ENCODE measurements at regions not wholly inside any gene's neighbourhood (a gene's known extent, or its start where the extent isn't known, plus 50 kb on each side); places are given as distances from the start of the nearest gene placed in this dataset.

DNA sequence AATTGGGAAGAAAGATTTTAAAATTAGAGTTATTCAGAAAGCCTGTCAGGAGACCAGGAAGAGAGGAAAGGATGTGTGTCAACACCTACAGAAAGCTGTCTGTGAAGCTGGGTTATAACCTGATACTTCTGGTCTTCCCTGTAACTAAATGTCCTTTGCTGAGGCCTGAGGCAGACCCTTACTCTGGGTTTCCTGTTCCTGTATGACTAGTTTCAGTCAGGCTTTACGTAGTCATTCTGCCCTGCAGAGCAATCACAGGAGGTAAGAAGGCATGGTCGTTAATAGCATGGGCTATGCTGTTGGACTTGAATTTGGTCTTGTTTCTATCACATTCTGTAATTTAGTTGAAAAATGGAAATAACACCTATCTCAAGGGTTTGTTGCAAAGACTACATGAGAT is 110.5 kb upstream of the IGFBP7 start:
- CTCF ChIA-PET: no interaction called here
- Histone ChIP-seq H3K9me3 (ENCODE audit: control insufficient read depth, insufficient read depth, low read depth, low read length) (no peaks in the 10 kb centered on the region), H3K27ac (ENCODE audit: low read length) (no peak overlapping the region), H3K4me1 (ENCODE audit: control insufficient read depth, insufficient read depth, low read length) (no peaks in the 10 kb centered on the region), H3K36me3 (ENCODE audit: control insufficient read depth, insufficient read depth, low read length) (no peaks in the 10 kb centered on the region), H3K27me3 (ENCODE audit: control insufficient read depth, insufficient read depth, low read length) (no peaks in the 10 kb centered on the region), H3K4me3 (ENCODE audit: low read depth in 2 of 2, low read length in 2 of 2) (no peak overlapping the region)
- BruUV-seq (replicated peaks): no TSS peak
- ATAC-seq: no peak
- intact Hi-C loops (cut with micrococcal nuclease; ENCODE audit: unreplicated experiment): no loop called here
- no peak for TF ChIP-seq POLR2AphosphoS5 (IDR thresholded peaks at IDR 0.05; ENCODE audit: low read depth, low read length)
- TF ChIP-seq, protein P1, sequence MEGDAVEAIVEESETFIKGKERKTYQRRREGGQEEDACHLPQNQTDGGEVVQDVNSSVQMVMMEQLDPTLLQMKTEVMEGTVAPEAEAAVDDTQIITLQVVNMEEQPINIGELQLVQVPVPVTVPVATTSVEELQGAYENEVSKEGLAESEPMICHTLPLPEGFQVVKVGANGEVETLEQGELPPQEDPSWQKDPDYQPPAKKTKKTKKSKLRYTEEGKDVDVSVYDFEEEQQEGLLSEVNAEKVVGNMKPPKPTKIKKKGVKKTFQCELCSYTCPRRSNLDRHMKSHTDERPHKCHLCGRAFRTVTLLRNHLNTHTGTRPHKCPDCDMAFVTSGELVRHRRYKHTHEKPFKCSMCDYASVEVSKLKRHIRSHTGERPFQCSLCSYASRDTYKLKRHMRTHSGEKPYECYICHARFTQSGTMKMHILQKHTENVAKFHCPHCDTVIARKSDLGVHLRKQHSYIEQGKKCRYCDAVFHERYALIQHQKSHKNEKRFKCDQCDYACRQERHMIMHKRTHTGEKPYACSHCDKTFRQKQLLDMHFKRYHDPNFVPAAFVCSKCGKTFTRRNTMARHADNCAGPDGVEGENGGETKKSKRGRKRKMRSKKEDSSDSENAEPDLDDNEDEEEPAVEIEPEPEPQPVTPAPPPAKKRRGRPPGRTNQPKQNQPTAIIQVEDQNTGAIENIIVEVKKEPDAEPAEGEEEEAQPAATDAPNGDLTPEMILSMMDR (IDR thresholded peaks at IDR 0.05): no peak
- TF ChIP-seq, protein P2, sequence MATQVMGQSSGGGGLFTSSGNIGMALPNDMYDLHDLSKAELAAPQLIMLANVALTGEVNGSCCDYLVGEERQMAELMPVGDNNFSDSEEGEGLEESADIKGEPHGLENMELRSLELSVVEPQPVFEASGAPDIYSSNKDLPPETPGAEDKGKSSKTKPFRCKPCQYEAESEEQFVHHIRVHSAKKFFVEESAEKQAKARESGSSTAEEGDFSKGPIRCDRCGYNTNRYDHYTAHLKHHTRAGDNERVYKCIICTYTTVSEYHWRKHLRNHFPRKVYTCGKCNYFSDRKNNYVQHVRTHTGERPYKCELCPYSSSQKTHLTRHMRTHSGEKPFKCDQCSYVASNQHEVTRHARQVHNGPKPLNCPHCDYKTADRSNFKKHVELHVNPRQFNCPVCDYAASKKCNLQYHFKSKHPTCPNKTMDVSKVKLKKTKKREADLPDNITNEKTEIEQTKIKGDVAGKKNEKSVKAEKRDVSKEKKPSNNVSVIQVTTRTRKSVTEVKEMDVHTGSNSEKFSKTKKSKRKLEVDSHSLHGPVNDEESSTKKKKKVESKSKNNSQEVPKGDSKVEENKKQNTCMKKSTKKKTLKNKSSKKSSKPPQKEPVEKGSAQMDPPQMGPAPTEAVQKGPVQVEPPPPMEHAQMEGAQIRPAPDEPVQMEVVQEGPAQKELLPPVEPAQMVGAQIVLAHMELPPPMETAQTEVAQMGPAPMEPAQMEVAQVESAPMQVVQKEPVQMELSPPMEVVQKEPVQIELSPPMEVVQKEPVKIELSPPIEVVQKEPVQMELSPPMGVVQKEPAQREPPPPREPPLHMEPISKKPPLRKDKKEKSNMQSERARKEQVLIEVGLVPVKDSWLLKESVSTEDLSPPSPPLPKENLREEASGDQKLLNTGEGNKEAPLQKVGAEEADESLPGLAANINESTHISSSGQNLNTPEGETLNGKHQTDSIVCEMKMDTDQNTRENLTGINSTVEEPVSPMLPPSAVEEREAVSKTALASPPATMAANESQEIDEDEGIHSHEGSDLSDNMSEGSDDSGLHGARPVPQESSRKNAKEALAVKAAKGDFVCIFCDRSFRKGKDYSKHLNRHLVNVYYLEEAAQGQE (IDR thresholded peaks at IDR 0.05; ENCODE audit: insufficient read depth in 1 of 2, low read depth in 2 of 2, low read length in 1 of 2): no peak
- TF ChIP-seq SIN3A (IDR thresholded peaks at IDR 0.05; ENCODE audit: borderline replicate concordance, insufficient read depth, low read depth, low read length): no peak
- no peak for TF ChIP-seq TCF7L2 (IDR thresholded peaks at IDR 0.05; ENCODE audit: low read depth, low read length)
- POLR2A ChIA-PET: no interaction called here
- in situ Hi-C loops (cut with HindIII; ENCODE audit: low pct_unique_long_range_greater_than_20kb, low sequenced_read_pairs): no loop called here
- no peak for DNase-seq (ENCODE audit: low read depth, low spot score)

DNA sequence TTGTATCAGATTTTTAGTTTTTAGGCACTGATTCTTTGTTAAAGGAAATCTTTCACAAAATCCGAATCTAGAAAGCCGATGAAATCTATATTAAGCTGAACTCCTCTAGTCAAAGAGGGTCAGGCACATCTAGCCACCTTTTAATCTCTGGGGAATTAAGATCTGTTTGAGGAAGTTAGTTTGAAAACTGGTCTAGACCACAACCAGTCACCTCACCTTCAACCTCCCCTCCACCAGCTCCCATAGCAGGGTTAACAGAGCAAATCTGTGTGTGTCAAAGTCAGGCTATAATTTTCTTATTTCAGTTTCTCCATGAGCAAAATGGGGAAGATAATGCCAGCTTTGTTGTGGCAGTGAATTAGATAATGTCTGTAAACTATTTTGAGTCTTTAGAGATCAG is 110.0 kb upstream of the IGFBP7 start:
- intact Hi-C loops (cut with micrococcal nuclease; ENCODE audit: unreplicated experiment) (no loop called here), in situ Hi-C loops (cut with HindIII; ENCODE audit: low pct_unique_long_range_greater_than_20kb, low sequenced_read_pairs) (no loop called here)
- DNase-seq (ENCODE audit: low read depth, low spot score): no peak
- Histone ChIP-seq H3K4me3 (ENCODE audit: low read depth in 2 of 2, low read length in 2 of 2) (no peak overlapping the region), H3K27me3 (ENCODE audit: control insufficient read depth, insufficient read depth, low read length) (no peaks in the 10 kb centered on the region), H3K36me3 (ENCODE audit: control insufficient read depth, insufficient read depth, low read length) (no peaks in the 10 kb centered on the region), H3K9me3 (ENCODE audit: control insufficient read depth, insufficient read depth, low read depth, low read length) (no peaks in the 10 kb centered on the region), H3K4me1 (ENCODE audit: control insufficient read depth, insufficient read depth, low read length) (no peaks in the 10 kb centered on the region), H3K27ac (ENCODE audit: low read length) (no peak overlapping the region)
- ChIA-PET POLR2A (no interaction called here), CTCF (no interaction called here)
- ATAC-seq: no peak
- no TSS peak for BruUV-seq (replicated peaks)
- TF ChIP-seq, protein P1 (IDR thresholded peaks at IDR 0.05): no peak
- TF ChIP-seq, protein P2 (IDR thresholded peaks at IDR 0.05; ENCODE audit: insufficient read depth in 1 of 2, low read depth in 2 of 2, low read length in 1 of 2): no peak
- TF ChIP-seq POLR2AphosphoS5 (IDR thresholded peaks at IDR 0.05; ENCODE audit: low read depth, low read length) (no peak), TCF7L2 (IDR thresholded peaks at IDR 0.05; ENCODE audit: low read depth, low read length) (no peak), SIN3A (IDR thresholded peaks at IDR 0.05; ENCODE audit: borderline replicate concordance, insufficient read depth, low read depth, low read length) (no peak)
